Activated B cell treated with CpG ODN at 0.5 μM for 24 hours (primary cell): ENCODE measurements at regions not wholly inside any gene's neighbourhood (a gene's known extent, or its start where the extent isn't known, plus 50 kb on each side); places are given as distances from the start of the nearest gene placed in this dataset.

ENCODE experiments used
- ATAC-seq: fragments of 200-7000 bp; cut with Tn5 transposase; one replicate; pipeline ENCODE4 v1.10.0; 2021; ENCODE audit warnings: low read depth, mild to moderate bottlenecking, moderate library complexity
- CTCF ChIA-PET: fragments of 350-600 bp; sonication (Branson Sonifier 250); formaldehyde crosslinking; loops from one replicate; lab custom pipeline; 2021; ENCODE audit warnings: antibody characterized with exemption; lab: Charles Lee
- POLR2A ChIA-PET: fragments of 350-600 bp; sonication (Branson Sonifier 250); formaldehyde crosslinking; loops from one replicate; lab custom pipeline; 2021; ENCODE audit warnings: antibody characterized with exemption; lab: Charles Lee
- DNase-seq: peaks from one replicate; pipeline ENCODE4 v3.0.0; 2022
- H3K27ac Mint-ChIP-seq: one replicate; pipeline ENCODE4 v1.8.0; 2020; ENCODE audit warnings: mixed read lengths
- H3K27me3 Mint-ChIP-seq: one replicate; pipeline ENCODE4 v1.8.0; 2021; ENCODE audit warnings: mixed read lengths
- H3K36me3 Mint-ChIP-seq: one replicate; pipeline ENCODE4 v1.8.0; 2021; ENCODE audit warnings: low read depth, mixed read lengths
- H3K4me1 Mint-ChIP-seq: one replicate; pipeline ENCODE4 v1.8.0; 2021; ENCODE audit warnings: mixed read lengths
- H3K4me3 Mint-ChIP-seq: one replicate; pipeline ENCODE4 v1.8.0; 2020; ENCODE audit warnings: mild to moderate bottlenecking, mixed read lengths
- H3K9me3 Mint-ChIP-seq: one replicate; pipeline ENCODE4 v1.8.0; 2020; ENCODE audit warnings: mixed read lengths
- CTCF ChIP-seq: fragments of 200-600 bp; IDR thresholded peaks from one replicate; pipeline ENCODE4 v1.8.0; 2022; ENCODE audit warnings: antibody characterized with exemption, mild to moderate bottlenecking
- intact Hi-C: fragments of 100-400 bp; cut with micrococcal nuclease; formaldehyde crosslinking; loops from one replicate; pipeline ENCODE4 v1.15.1; 2024

- no peak overlapping the region for H3K4me3 Mint-ChIP-seq
- H3K27ac Mint-ChIP-seq, result no peak overlapping the region
- peaks cover 6% of the 10 kb centered on the region for H3K4me1 Mint-ChIP-seq
- ChIA-PET CTCF (no interaction called here), POLR2A (no interaction called here)
- ATAC-seq, result no peak
- intact Hi-C loops, result no loop called here
- DNase-seq, result no peak
- H3K9me3 Mint-ChIP-seq, result peaks cover 7% of the 10 kb centered on the region
- no peak for TF ChIP-seq CTCF
- no peaks in the 10 kb centered on the region for H3K27me3 Mint-ChIP-seq
- no peaks in the 10 kb centered on the region for H3K36me3 Mint-ChIP-seq
These were observed 206.5 kb upstream of the PDGFD start for GRCh38 chr11:104370478-104370877.

GRCh38 chr11:104369761-104370160, 205.8 kb upstream of the PDGFD start:
- no peaks in the 10 kb centered on the region for H3K27me3 Mint-ChIP-seq
- H3K27ac Mint-ChIP-seq, result no peak overlapping the region
- H3K4me3 Mint-ChIP-seq, result no peak overlapping the region
- H3K9me3 Mint-ChIP-seq, result peaks cover 7% of the 10 kb centered on the region
- CTCF ChIA-PET, result no interaction called here
- H3K36me3 Mint-ChIP-seq, result no peaks in the 10 kb centered on the region
- ATAC-seq (no peak), DNase-seq (no peak)
- POLR2A ChIA-PET, result interaction anchor here (0.5 kb wide), 1 partner anchor 156 kb away, joined by 3 read pairs; no protein-coding TSS in a partner anchor
- intact Hi-C loops, result no loop called here
- TF ChIP-seq CTCF, result no peak
- peaks cover 6% of the 10 kb centered on the region for H3K4me1 Mint-ChIP-seq

GRCh38 chr11:104366321-104366734, 202.4 kb upstream of the PDGFD start:
- peaks cover 2% of the 10 kb centered on the region for H3K27me3 Mint-ChIP-seq
- H3K27ac Mint-ChIP-seq, result no peak overlapping the region
- no peak for TF ChIP-seq CTCF
- POLR2A ChIA-PET, result no interaction called here
- intact Hi-C loops, result no loop called here
- ATAC-seq (no peak), DNase-seq (no peak)
- peaks cover 3% of the 10 kb centered on the region for H3K9me3 Mint-ChIP-seq
- CTCF ChIA-PET, result no interaction called here
- H3K4me1 Mint-ChIP-seq, result peaks cover 6% of the 10 kb centered on the region
- H3K4me3 Mint-ChIP-seq, result no peak overlapping the region
- H3K36me3 Mint-ChIP-seq, result no peaks in the 10 kb centered on the region

DNA sequence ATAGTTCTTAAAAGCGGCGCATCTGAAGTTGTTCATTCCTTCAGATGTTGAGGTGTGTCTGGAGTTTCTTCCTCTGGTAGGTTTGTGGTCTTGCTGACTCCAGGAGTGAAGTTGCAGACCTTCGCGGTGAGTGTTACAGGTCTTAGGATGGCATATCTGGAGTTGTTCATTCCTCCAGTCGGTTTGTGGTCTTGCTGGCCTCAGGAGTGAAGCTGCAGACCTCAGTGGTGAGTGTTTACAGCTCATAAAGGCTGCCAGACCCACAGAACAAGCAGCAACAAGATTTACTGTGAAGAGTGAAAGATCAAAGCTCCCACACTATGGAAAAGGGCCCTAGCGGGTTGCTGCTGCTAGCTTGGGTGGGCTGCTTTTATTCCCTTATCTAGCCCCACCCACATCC, 201.7 kb upstream of the PDGFD start:
- Mint-ChIP-seq H3K36me3 (no peaks in the 10 kb centered on the region), H3K27me3 (peaks cover 2% of the 10 kb centered on the region), H3K27ac (no peak overlapping the region), H3K9me3 (peaks cover 3% of the 10 kb centered on the region), H3K4me3 (no peak overlapping the region), H3K4me1 (peaks cover 6% of the 10 kb centered on the region)
- TF ChIP-seq CTCF, result no peak
- no peak for ATAC-seq
- intact Hi-C loops, result no loop called here
- no peak for DNase-seq
- ChIA-PET CTCF (no interaction called here), POLR2A (no interaction called here)

GRCh38 chr11:104361975-104362374, 198.0 kb upstream of the PDGFD start:
- Mint-ChIP-seq H3K27me3 (peaks cover 2% of the 10 kb centered on the region), H3K4me3 (no peak overlapping the region), H3K27ac (no peak overlapping the region), H3K4me1 (no peaks in the 10 kb centered on the region), H3K36me3 (no peaks in the 10 kb centered on the region), H3K9me3 (no peaks in the 10 kb centered on the region)
- no peak for TF ChIP-seq CTCF
- CTCF ChIA-PET, result no interaction called here
- intact Hi-C loops, result no loop called here
- DNase-seq, result no peak
- no peak for ATAC-seq
- POLR2A ChIA-PET, result no interaction called here
